PC-9 (cell line): ENCODE measurements at regions not wholly inside any gene's neighbourhood (a gene's known extent, or its start where the extent isn't known, plus 50 kb on each side); places are given as distances from the start of the nearest gene placed in this dataset.
"Not testable (repeated sequence)": the region's sequence is repeated elsewhere in the genome, so short reads cannot be mapped to it uniquely, and the experiment has no call there.

ENCODE experiments used
- BruUV-seq: library from RNA; stranded (reverse); fragments of 400-500 nt; replicated peaks from 2 replicates; lab custom pipeline; 2021; lab: Mats Ljungman, UMichigan
- CTCF ChIA-PET: fragments of 300-600 bp; sonication (Branson Sonifier 250); formaldehyde crosslinking; loops from one replicate; lab custom pipeline; 2022; ENCODE audit warnings: antibody characterized with exemption; lab: Charles Lee
- POLR2A ChIA-PET: fragments of 300-600 bp; sonication (Branson Sonifier 250); formaldehyde crosslinking; loops from one replicate; lab custom pipeline; 2022; ENCODE audit warnings: antibody characterized with exemption; ENCODE audit not compliant: unreplicated experiment; lab: Charles Lee
- DNase-seq, 2 experiments: peaks; one replicate each; pipeline versions ENCODE4 v3.0.0 to v3.0.0-alpha.2; 2015 to 2022; ENCODE audit warnings: mixed read lengths in 1 of 2
- H2AFZ ChIP-seq: fragments of 200-600 bp; sonication (generic); 2 replicates; pipeline ENCODE4 v1.8.1; 2017; ENCODE audit warnings: antibody characterized with exemption
- H3F3A ChIP-seq: fragments of 200-600 bp; sonication (generic); 2 replicates; pipeline ENCODE4 v1.8.1; 2017; ENCODE audit warnings: antibody characterized with exemption, mild to moderate bottlenecking, low read depth; ENCODE audit not compliant: insufficient read depth
- H3K27ac ChIP-seq: fragments of 200-600 bp; sonication (generic); 2 replicates; pipeline ENCODE4 v1.6.1; 2016; ENCODE audit warnings: mixed run types
- H3K27me3 ChIP-seq: fragments of 200-600 bp; sonication (generic); 2 replicates; pipeline ENCODE4 v1.6.1; 2016; ENCODE audit warnings: low read depth, mixed run types; ENCODE audit not compliant: insufficient read depth
- H3K36me3 ChIP-seq: fragments of 200-600 bp; sonication (generic); 2 replicates; pipeline ENCODE4 v1.6.1; 2016; ENCODE audit warnings: low read depth, mixed run types
- H3K4me1 ChIP-seq: fragments of 200-600 bp; sonication (generic); replicated peaks from 2 replicates; pipeline ENCODE4 v1.6.1; 2016; ENCODE audit warnings: mixed run types; ENCODE audit not compliant: insufficient read depth
- H3K4me2 ChIP-seq: fragments of 200-600 bp; sonication (generic); 2 replicates; pipeline ENCODE4 v1.6.1; 2017; ENCODE audit warnings: mixed run types
- H3K4me3 ChIP-seq: fragments of 200-600 bp; sonication (generic); 2 replicates; pipeline ENCODE4 v1.6.1; 2016; ENCODE audit warnings: mixed run types
- H3K79me2 ChIP-seq: fragments of 200-600 bp; sonication (generic); 2 replicates; pipeline ENCODE4 v1.6.1; 2017; ENCODE audit warnings: low read depth, mixed run types
- H3K9me2 ChIP-seq: fragments of 200-600 bp; sonication (generic); 2 replicates; pipeline ENCODE4 v1.8.1; 2017; ENCODE audit warnings: mild to moderate bottlenecking; ENCODE audit not compliant: insufficient read depth
- H3K9me3 ChIP-seq: fragments of 200-600 bp; sonication (generic); 2 replicates; pipeline ENCODE4 v1.8.1; 2016; ENCODE audit warnings: low read depth; ENCODE audit not compliant: insufficient read depth
- H4K20me1 ChIP-seq: fragments of 200-600 bp; sonication (generic); 2 replicates; pipeline ENCODE4 v1.8.1; 2017; ENCODE audit not compliant: insufficient read depth
- CTCF ChIP-seq: fragments of 200-600 bp; sonication (generic); conservative IDR thresholded peaks from 2 replicates; pipeline ENCODE4 v1.6.1; 2017; ENCODE audit warnings: mixed run types, antibody characterized with exemption, mild to moderate bottlenecking, moderate library complexity
- EZH2 ChIP-seq: fragments of 200-600 bp; sonication (generic); IDR thresholded peaks from 2 replicates; pipeline ENCODE4 v1.8.0; 2017; ENCODE audit warnings: antibody characterized with exemption, low read depth
- intact Hi-C: fragments of 100-400 bp; cut with micrococcal nuclease; formaldehyde crosslinking; loops from one replicate; pipeline ENCODE4 v1.10.0; 2022; ENCODE audit not compliant: unreplicated experiment

- DNase-seq, result no peak
- no peaks in the 10 kb centered on the region for H3K9me2 ChIP-seq
- CTCF ChIA-PET, result interaction anchor here (0.6 kb wide), 1 partner anchor 1009 kb away, joined by 3 read pairs; no protein-coding TSS in a partner anchor
- H2AFZ ChIP-seq, result no peak overlapping the region
- no peaks in the 10 kb centered on the region for H3K9me3 ChIP-seq
- H3K4me2 ChIP-seq, result no peak overlapping the region
- no peaks in the 10 kb centered on the region for H4K20me1 ChIP-seq
- no peaks in the 10 kb centered on the region for H3K36me3 ChIP-seq
- H3K4me3 ChIP-seq, result no peak overlapping the region
- intact Hi-C loops, result no loop called here
- no peaks in the 10 kb centered on the region for H3K4me1 ChIP-seq
- H3F3A ChIP-seq, result no peaks in the 10 kb centered on the region
- no peaks in the 10 kb centered on the region for H3K27me3 ChIP-seq
- H3K79me2 ChIP-seq, result no peaks in the 10 kb centered on the region
- BruUV-seq, result no TSS peak
- POLR2A ChIA-PET, result no interaction called here
- no peak overlapping the region for H3K27ac ChIP-seq
- TF ChIP-seq CTCF, result no peak
- no peak for TF ChIP-seq EZH2
These were observed 709.7 kb upstream of the SEMA3D start for GRCh38 chr7:85896531-85896930.

- no TSS peak for BruUV-seq
- H2AFZ ChIP-seq, result 0 out of 2 replicates have a peak overlapping the region, but pooled peaks have one; percentile 20
- H3K4me2 ChIP-seq, result no peak overlapping the region
- H3F3A ChIP-seq, result no peaks in the 10 kb centered on the region
- TF ChIP-seq EZH2 (no peak), CTCF (no peak)
- H3K79me2 ChIP-seq, result no peaks in the 10 kb centered on the region
- H3K9me2 ChIP-seq, result no peaks in the 10 kb centered on the region
- H3K27me3 ChIP-seq, result no peaks in the 10 kb centered on the region
- no peaks in the 10 kb centered on the region for H3K36me3 ChIP-seq
- H4K20me1 ChIP-seq, result no peaks in the 10 kb centered on the region
- H3K9me3 ChIP-seq, result no peaks in the 10 kb centered on the region
- no peaks in the 10 kb centered on the region for H3K4me1 ChIP-seq
- H3K27ac ChIP-seq, result no peak overlapping the region
- H3K4me3 ChIP-seq, result no peak overlapping the region
- intact Hi-C loops, result no loop called here
- ChIA-PET POLR2A (no interaction called here), CTCF (interaction anchor here (0.6 kb wide), 1 partner anchor 572 kb away, joined by 5 read pairs; no protein-coding TSS in a partner anchor)
- DNase-seq, result no peak
These were observed 709.0 kb upstream of the SEMA3D start for GRCh38 chr7:85895835-85896234.

GRCh38 chr7:85891900-85892299, 705.0 kb upstream of the SEMA3D start:
- CTCF ChIA-PET, H3K4me2 ChIP-seq, DNase-seq, H3K9me2 ChIP-seq, H3K9me3 ChIP-seq, H3K79me2 ChIP-seq, H3K27ac ChIP-seq, H3F3A ChIP-seq, H3K4me3 ChIP-seq, H3K27me3 ChIP-seq, H3K4me1 ChIP-seq, H4K20me1 ChIP-seq, H3K36me3 ChIP-seq, intact Hi-C loops, H2AFZ ChIP-seq, POLR2A ChIA-PET, BruUV-seq: not testable (repeated sequence)
